K562 (cell line): ENCODE measurements at regions not wholly inside any gene's neighbourhood (a gene's known extent, or its start where the extent isn't known, plus 50 kb on each side); places are given as distances from the start of the nearest gene placed in this dataset.
"Not testable (repeated sequence)": the region's sequence is repeated elsewhere in the genome, so short reads cannot be mapped to it uniquely, and the experiment has no call there.

ENCODE experiments used
- ATAC-seq: fragments of 200-7000 bp; cut with Tn5 transposase; 3 replicates; pipeline ENCODE4 v1.9.1; 2020; ENCODE audit warnings: moderate library complexity
- BruUV-seq: library from RNA; stranded (reverse); fragments of 400-500 nt; replicated peaks from 2 replicates; lab custom pipeline; 2021; lab: Mats Ljungman, UMichigan
- CTCF ChIA-PET: fragments of 300-600 bp; formaldehyde crosslinking; extraction: SDS; loops from one replicate; lab custom pipeline; 2021; ENCODE audit warnings: low intra/inter-chr PET ratio; lab: Yijun Ruan, JAX
- POLR2A ChIA-PET: fragments of 300-600, 350-650 bp; sonication (Branson Sonifier 250); formaldehyde crosslinking; extraction: SDS; loops from one replicate; lab custom pipeline; 2021; ENCODE audit warnings: antibody characterized with exemption, inconsistent platforms; lab: Yijun Ruan, JAX
- DNase-seq, 4 experiments: peaks; one replicate each; pipeline versions ENCODE4 v3.0.0 to v3.0.0-alpha.2; 2011 to 2018; ENCODE audit warnings: low spot score in 3 of 4, mixed read lengths in 3 of 4; ENCODE audit errors: extremely low read depth in 1 of 4
- FAIRE-seq: peaks from 2 replicates; lab custom pipeline; 2011; peaks lifted over from hg19 to GRCh38; lab: Jason Lieb, UNC
- H2AFZ ChIP-seq: 2 replicates; pipeline ENCODE4 v1.6.0; 2011; ENCODE audit warnings: low read depth, low read length, control low read depth, inconsistent platforms
- H3K27ac ChIP-seq: fragments of 200-600 bp; 3 replicates; pipeline ENCODE4 v1.8.0; 2011; ENCODE audit warnings: low read depth, mild to moderate bottlenecking, control low read depth, inconsistent platforms, low read length, moderate library complexity, mixed read lengths; ENCODE audit errors: extremely low read depth
- H3K27me3 ChIP-seq, 2 experiments: fragments of 300-600 bp in 1 of 2; 2 replicates in 1 of 2; 3 replicates in 1 of 2; pipeline versions ENCODE4 v1.6.0 to v1.8.0; 2011; ENCODE audit warnings: inconsistent platforms in 2 of 2, low read length in 2 of 2, mild to moderate bottlenecking in 1 of 2, mixed read lengths in 1 of 2, moderate library complexity in 1 of 2; ENCODE audit not compliant: control insufficient read depth in 2 of 2, insufficient read depth in 2 of 2
- H3K36me3 ChIP-seq: fragments of 300-600 bp; 3 replicates; pipeline ENCODE4 v1.8.0; 2011; ENCODE audit warnings: mild to moderate bottlenecking, low read length, inconsistent platforms; ENCODE audit not compliant: control insufficient read depth, insufficient read depth
- H3K4me1 ChIP-seq, 2 experiments: fragments of 200-600 bp in 1 of 2; replicated peaks in 1 of 2; 2 replicates in 1 of 2; 3 replicates in 1 of 2; pipeline versions ENCODE4 v1.5.1 to v1.8.0; 2011; ENCODE audit warnings: inconsistent platforms in 2 of 2, low read length in 2 of 2, mild to moderate bottlenecking in 1 of 2, mixed read lengths in 1 of 2, moderate library complexity in 1 of 2; ENCODE audit not compliant: control insufficient read depth in 2 of 2, insufficient read depth in 2 of 2
- H3K4me2 ChIP-seq: 2 replicates; pipeline ENCODE4 v1.6.1; 2011; ENCODE audit warnings: low read length, control low read depth, inconsistent platforms, mixed read lengths; ENCODE audit not compliant: insufficient read depth
- H3K4me3 ChIP-seq: fragments of 200-600 bp; sonication (generic), shearing (Covaris generic); 2 replicates; pipeline ENCODE4 v1.5.1; 2016; ENCODE audit warnings: control low read depth, inconsistent platforms
- H3K79me2 ChIP-seq: fragments of 200-600 bp; 3 replicates; pipeline ENCODE4 v1.8.0; 2011; ENCODE audit warnings: low read length, inconsistent platforms; ENCODE audit not compliant: control insufficient read depth, insufficient read depth
- H3K9ac ChIP-seq, 2 experiments: 2 replicates each; pipeline versions ENCODE4 v1.6.0 to v1.6.1; 2011; ENCODE audit warnings: low read depth in 2 of 2, low read length in 2 of 2, control low read depth in 1 of 2, inconsistent platforms in 1 of 2, mild to moderate bottlenecking in 1 of 2, mixed read lengths in 1 of 2; ENCODE audit not compliant: insufficient read depth in 1 of 2
- H3K9me1 ChIP-seq: one replicate; pipeline ENCODE4 v1.6.0; 2011; ENCODE audit warnings: inconsistent platforms, mild to moderate bottlenecking, low read length, moderate library complexity; ENCODE audit not compliant: control insufficient read depth, insufficient read depth
- H3K9me3 ChIP-seq: replicated peaks from 2 replicates; pipeline ENCODE4 v1.5.1; 2011; ENCODE audit warnings: low read depth, low read length, inconsistent platforms; ENCODE audit not compliant: control insufficient read depth, insufficient read depth
- H4K20me1 ChIP-seq: replicated peaks from 2 replicates; pipeline ENCODE4 v1.6.1; 2011; ENCODE audit warnings: low read length, inconsistent platforms, mixed read lengths; ENCODE audit not compliant: control insufficient read depth, insufficient read depth
- ARID2 ChIP-seq: fragments of 450-650 bp; IDR thresholded peaks from 2 replicates; pipeline ENCODE4 v1.6.1; 2017; ENCODE audit warnings: antibody characterized with exemption, mild to moderate bottlenecking
- DIDO1 ChIP-seq: fragments of 450-650 bp; IDR thresholded peaks from 2 replicates; pipeline ENCODE4 v1.6.1; 2016; ENCODE audit warnings: low read depth, missing biosample characterization, missing genetic modification characterization
- GTF2A2 ChIP-seq: IDR thresholded peaks from 2 replicates; pipeline ENCODE4 v1.6.1; 2016; ENCODE audit warnings: mild to moderate bottlenecking, missing genetic modification characterization, missing compliant biosample characterization
- MAFF ChIP-seq: IDR thresholded peaks from 2 replicates; pipeline ENCODE4 v1.6.1; 2012; ENCODE audit warnings: low read length, improper control_type of control experiment
- MCM3 ChIP-seq: fragments of 450-650 bp; IDR thresholded peaks from 2 replicates; pipeline ENCODE4 v1.6.1; 2016
- MEF2D ChIP-seq: conservative IDR thresholded peaks from 2 replicates; pipeline ENCODE4 v1.6.1; 2016; ENCODE audit warnings: low read depth, missing genetic modification characterization, missing compliant biosample characterization
- NR3C1 ChIP-seq: sonication (generic); formaldehyde crosslinking; IDR thresholded peaks from 2 replicates; pipeline ENCODE4 v1.8.1; 2022; ENCODE audit warnings: missing genetic modification reagents
- RAD21 ChIP-seq, 2 experiments: fragments of 250-450 bp in 1 of 2; fragments of 450-650 bp in 1 of 2; sonication (Bioruptor Pico) in 1 of 2; formaldehyde crosslinking in 1 of 2; IDR thresholded peaks in 1 of 2; conservative IDR thresholded peaks in 1 of 2; 2 replicates each; pipeline versions ENCODE4 v1.4.0 to v1.8.0; 2020 to 2022; ENCODE audit warnings: mild to moderate bottlenecking in 2 of 2, moderate library complexity in 1 of 2
- TCF7 ChIP-seq: sonication (generic); IDR thresholded peaks from 2 replicates; pipeline ENCODE4 v1.6.1; 2016; ENCODE audit warnings: antibody characterized with exemption, borderline replicate concordance
- ZNF75A ChIP-seq: fragments of 450-650 bp; formaldehyde crosslinking; IDR thresholded peaks from 2 replicates; pipeline ENCODE4 v1.4.0; 2020; ENCODE audit warnings: mild to moderate bottlenecking
- WGBS: fragments of 100-300 bp; shearing (Covaris generic); methylation state at CpG from one replicate; pipeline ENCODE4 v1.1.6; 2016; ENCODE audit warnings: low coverage, mixed read lengths; ENCODE audit not compliant: insufficient coverage; ENCODE audit errors: missing lambda C conversion rate; 5-methylcytosine and 5-hydroxymethylcytosine counted together
- in situ Hi-C: fragments of 300-500 bp; cut with MboI; formaldehyde crosslinking; loops from 4 replicates; pipeline ENCODE4 v1.15.0; 2018; ENCODE audit warnings: inconsistent platforms, mixed read lengths
- intact Hi-C: fragments of 100-400 bp; cut with micrococcal nuclease; formaldehyde crosslinking; loops from 2 replicates; pipeline ENCODE4 v1.14.2; 2022
- TF ChIP-seq, protein P1 (sequence below): fragments of 200-800 bp; sonication (Bioruptor generic); IDR thresholded peaks from 2 replicates; pipeline ENCODE4 v1.6.1; 2016; ENCODE audit warnings: missing genetic modification characterization, missing compliant biosample characterization

DNA sequence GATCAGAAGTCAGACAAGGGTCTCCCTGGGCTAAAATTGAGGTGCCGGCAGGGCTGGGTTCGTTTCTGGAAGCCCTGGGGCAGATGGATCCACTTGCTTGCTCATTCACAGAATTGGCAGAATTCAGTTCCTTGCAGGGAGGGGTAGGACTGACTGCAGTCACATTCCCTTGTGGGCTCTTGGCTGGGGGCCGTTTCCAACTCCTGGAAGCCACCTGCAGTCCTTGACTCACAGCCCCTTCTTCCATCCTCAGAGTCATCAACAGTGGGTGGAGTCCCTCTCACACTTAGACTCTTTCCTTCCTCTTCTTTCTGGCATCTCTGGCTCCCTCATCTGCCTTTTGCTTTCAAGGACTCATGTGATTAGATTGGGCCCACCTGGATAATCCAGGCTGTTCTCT, 54.6 kb upstream of the NANOS1 start:
- H3K4me3 ChIP-seq: no peak overlapping the region
- intact Hi-C loops (no loop called here), in situ Hi-C loops (no loop called here)
- H2AFZ ChIP-seq: no peak overlapping the region
- no peaks in the 10 kb centered on the region for H3K9me1 ChIP-seq
- H3K36me3 ChIP-seq: no peaks in the 10 kb centered on the region
- no peaks in the 10 kb centered on the region for H3K79me2 ChIP-seq
- no TSS peak for BruUV-seq
- DNase-seq (no peak), ATAC-seq (no peak), FAIRE-seq (no peak)
- no peaks in the 10 kb centered on the region for H3K9me3 ChIP-seq
- no peak overlapping the region for H3K4me2 ChIP-seq
- 7% methylated on average over 3 of the region's 3 CpGs for WGBS
- peaks cover 0 to 21% of the 10 kb centered on the region in 2 experiments; a peak in 3 of 5 replicates for H3K27me3 ChIP-seq
- POLR2A ChIA-PET: interaction anchor here (0.6 kb wide), 1 partner anchor 186 kb away, joined by 3 read pairs; no protein-coding TSS in a partner anchor
- no peak for TF ChIP-seq ARID2
- no peak for TF ChIP-seq MAFF
- TF ChIP-seq MEF2D (tag): no peak
- no peak for TF ChIP-seq MCM3
- no peak for TF ChIP-seq NR3C1 (CRISPR knock-in tag)
- no peak for TF ChIP-seq DIDO1 (tag)
- TF ChIP-seq ZNF75A (CRISPR knock-in tag): no peak
- no peak for TF ChIP-seq GTF2A2
- TF ChIP-seq, protein P1, sequence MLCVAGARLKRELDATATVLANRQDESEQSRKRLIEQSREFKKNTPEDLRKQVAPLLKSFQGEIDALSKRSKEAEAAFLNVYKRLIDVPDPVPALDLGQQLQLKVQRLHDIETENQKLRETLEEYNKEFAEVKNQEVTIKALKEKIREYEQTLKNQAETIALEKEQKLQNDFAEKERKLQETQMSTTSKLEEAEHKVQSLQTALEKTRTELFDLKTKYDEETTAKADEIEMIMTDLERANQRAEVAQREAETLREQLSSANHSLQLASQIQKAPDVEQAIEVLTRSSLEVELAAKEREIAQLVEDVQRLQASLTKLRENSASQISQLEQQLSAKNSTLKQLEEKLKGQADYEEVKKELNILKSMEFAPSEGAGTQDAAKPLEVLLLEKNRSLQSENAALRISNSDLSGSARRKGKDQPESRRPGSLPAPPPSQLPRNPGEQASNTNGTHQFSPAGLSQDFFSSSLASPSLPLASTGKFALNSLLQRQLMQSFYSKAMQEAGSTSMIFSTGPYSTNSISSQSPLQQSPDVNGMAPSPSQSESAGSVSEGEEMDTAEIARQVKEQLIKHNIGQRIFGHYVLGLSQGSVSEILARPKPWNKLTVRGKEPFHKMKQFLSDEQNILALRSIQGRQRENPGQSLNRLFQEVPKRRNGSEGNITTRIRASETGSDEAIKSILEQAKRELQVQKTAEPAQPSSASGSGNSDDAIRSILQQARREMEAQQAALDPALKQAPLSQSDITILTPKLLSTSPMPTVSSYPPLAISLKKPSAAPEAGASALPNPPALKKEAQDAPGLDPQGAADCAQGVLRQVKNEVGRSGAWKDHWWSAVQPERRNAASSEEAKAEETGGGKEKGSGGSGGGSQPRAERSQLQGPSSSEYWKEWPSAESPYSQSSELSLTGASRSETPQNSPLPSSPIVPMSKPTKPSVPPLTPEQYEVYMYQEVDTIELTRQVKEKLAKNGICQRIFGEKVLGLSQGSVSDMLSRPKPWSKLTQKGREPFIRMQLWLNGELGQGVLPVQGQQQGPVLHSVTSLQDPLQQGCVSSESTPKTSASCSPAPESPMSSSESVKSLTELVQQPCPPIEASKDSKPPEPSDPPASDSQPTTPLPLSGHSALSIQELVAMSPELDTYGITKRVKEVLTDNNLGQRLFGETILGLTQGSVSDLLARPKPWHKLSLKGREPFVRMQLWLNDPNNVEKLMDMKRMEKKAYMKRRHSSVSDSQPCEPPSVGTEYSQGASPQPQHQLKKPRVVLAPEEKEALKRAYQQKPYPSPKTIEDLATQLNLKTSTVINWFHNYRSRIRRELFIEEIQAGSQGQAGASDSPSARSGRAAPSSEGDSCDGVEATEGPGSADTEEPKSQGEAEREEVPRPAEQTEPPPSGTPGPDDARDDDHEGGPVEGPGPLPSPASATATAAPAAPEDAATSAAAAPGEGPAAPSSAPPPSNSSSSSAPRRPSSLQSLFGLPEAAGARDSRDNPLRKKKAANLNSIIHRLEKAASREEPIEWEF: no peak
- TF ChIP-seq RAD21 (CRISPR knock-in tag; conservative IDR thresholded peaks at IDR 0.05 in 1 of 2, IDR thresholded peaks at IDR 0.05 in 1 of 2): no peak
- TF ChIP-seq TCF7: no peak
- H4K20me1 ChIP-seq: no peaks in the 10 kb centered on the region
- H3K27ac ChIP-seq: no peak overlapping the region
- CTCF ChIA-PET: no interaction called here
- no peak overlapping the region for H3K9ac ChIP-seq
- no peaks in the 10 kb centered on the region for H3K4me1 ChIP-seq

DNA sequence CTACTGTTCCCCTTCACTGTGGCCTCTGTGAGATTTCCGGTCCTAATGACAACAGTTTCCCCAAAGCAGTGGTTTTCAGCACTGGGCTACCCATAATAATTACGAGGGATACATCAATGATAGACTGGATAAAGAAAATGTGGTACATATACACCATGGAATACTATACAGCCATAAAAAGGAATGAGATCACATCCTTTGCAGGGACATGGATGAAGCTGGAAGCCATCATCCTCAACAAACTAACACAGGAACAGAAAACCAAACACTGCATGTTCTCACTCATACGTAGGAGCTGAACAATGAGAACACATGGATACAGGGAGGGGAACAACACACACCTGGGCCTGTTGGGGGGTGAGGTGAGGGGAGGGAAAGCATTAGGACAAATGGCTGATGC, 53.3 kb upstream of the NANOS1 start:
- H3K36me3 ChIP-seq, H3K9me3 ChIP-seq, DNase-seq, H3K4me2 ChIP-seq, H2AFZ ChIP-seq, CTCF ChIA-PET, H3K79me2 ChIP-seq, FAIRE-seq, ATAC-seq, H3K4me1 ChIP-seq, BruUV-seq, H3K27ac ChIP-seq, in situ Hi-C loops, H4K20me1 ChIP-seq, H3K4me3 ChIP-seq, POLR2A ChIA-PET, H3K9me1 ChIP-seq, H3K9ac ChIP-seq, intact Hi-C loops: not testable (repeated sequence)
- 3% methylated on average over 3 of the region's 3 CpGs for WGBS
- peaks cover 0 to 28% of the 10 kb centered on the region in 2 experiments; a peak in 2 of 5 replicates for H3K27me3 ChIP-seq
